ENCODE measurements at regions not wholly inside any gene's neighbourhood (a gene's known extent, or its start where the extent isn't known, plus 50 kb on each side); places are given as distances from the start of the nearest gene placed in this dataset.
"Not testable (repeated sequence)": the region's sequence is repeated elsewhere in the genome, so short reads cannot be mapped to it uniquely, and the experiment has no call there.

- WGBS, 2 experiments (ENCODE audit: insufficient coverage in 2 of 2) = 76 to 94% methylated on average over 2 to 3 of the region's 3 CpGs
- not testable (repeated sequence) for H3K36me3 ChIP-seq (ENCODE audit: control insufficient read depth, insufficient read depth, low read length); H3K9me3 ChIP-seq (ENCODE audit: control insufficient read depth, low read length); H3K27ac ChIP-seq (ENCODE audit: low read depth, low read length, severe bottlenecking); H3K4me3 ChIP-seq (ENCODE audit: extremely low read depth, insufficient read depth, low read length, poor library complexity, severe bottlenecking)
- H3K4me1 ChIP-seq (ENCODE audit: control insufficient read depth, insufficient read depth, low read length, poor library complexity, severe bottlenecking) = peaks cover 23% of the 10 kb centered on the region
Observed at GRCh38 chr7:121526210-121526609, 130.1 kb upstream of the FAM3C start.

GRCh38 chr7:121525155-121525819 is 129.2 kb upstream of the FAM3C start:
- WGBS, 2 experiments (ENCODE audit: insufficient coverage in 2 of 2) = 90 to 92% methylated on average over 4 of the region's 4 CpGs
- Histone ChIP-seq H3K4me3 (ENCODE audit: extremely low read depth, insufficient read depth, low read length, poor library complexity, severe bottlenecking) (no peak overlapping the region), H3K9me3 (ENCODE audit: control insufficient read depth, low read length) (no peaks in the 10 kb centered on the region), H3K36me3 (ENCODE audit: control insufficient read depth, insufficient read depth, low read length) (no peaks in the 10 kb centered on the region), H3K4me1 (ENCODE audit: control insufficient read depth, insufficient read depth, low read length, poor library complexity, severe bottlenecking) (peaks cover 15% of the 10 kb centered on the region), H3K27ac (ENCODE audit: low read depth, low read length, severe bottlenecking) (no peak overlapping the region)

GRCh38 chr7:121521711-121522400 is 125.7 kb upstream of the FAM3C start:
- Histone ChIP-seq H3K4me1 (ENCODE audit: control insufficient read depth, insufficient read depth, low read length, poor library complexity, severe bottlenecking) (peaks cover 6% of the 10 kb centered on the region), H3K9me3 (ENCODE audit: control insufficient read depth, low read length) (no peaks in the 10 kb centered on the region), H3K4me3 (ENCODE audit: extremely low read depth, insufficient read depth, low read length, poor library complexity, severe bottlenecking) (no peak overlapping the region), H3K27ac (ENCODE audit: low read depth, low read length, severe bottlenecking) (no peak overlapping the region), H3K36me3 (ENCODE audit: control insufficient read depth, insufficient read depth, low read length) (no peaks in the 10 kb centered on the region)
- 86 to 100% methylated on average over 1 of the region's 3 CpGs for WGBS, 2 experiments (ENCODE audit: insufficient coverage in 2 of 2)

- Histone ChIP-seq H3K27ac (ENCODE audit: low read depth, low read length, severe bottlenecking) (no peak overlapping the region), H3K4me3 (ENCODE audit: extremely low read depth, insufficient read depth, low read length, poor library complexity, severe bottlenecking) (no peak overlapping the region), H3K9me3 (ENCODE audit: control insufficient read depth, low read length) (no peaks in the 10 kb centered on the region), H3K36me3 (ENCODE audit: control insufficient read depth, insufficient read depth, low read length) (no peaks in the 10 kb centered on the region), H3K4me1 (ENCODE audit: control insufficient read depth, insufficient read depth, low read length, poor library complexity, severe bottlenecking) (peaks cover 6% of the 10 kb centered on the region)
- WGBS, 2 experiments (ENCODE audit: insufficient coverage in 2 of 2) = no CpG with 5 or more reads among the region's 1 CpG
Observed at GRCh38 chr7:121520911-121521310, 124.8 kb upstream of the FAM3C start.

GRCh38 chr7:121519548-121520521 is 123.7 kb upstream of the FAM3C start:
- no peaks in the 10 kb centered on the region for H3K9me3 ChIP-seq (ENCODE audit: control insufficient read depth, low read length)
- 90 to 92% methylated on average over 6 of the region's 10 CpGs for WGBS, 2 experiments (ENCODE audit: insufficient coverage in 2 of 2)
- H3K36me3 ChIP-seq (ENCODE audit: control insufficient read depth, insufficient read depth, low read length) = no peaks in the 10 kb centered on the region
- peak overlapping the region; percentile 8 for H3K27ac ChIP-seq (ENCODE audit: low read depth, low read length, severe bottlenecking)
- peaks cover 6% of the 10 kb centered on the region for H3K4me1 ChIP-seq (ENCODE audit: control insufficient read depth, insufficient read depth, low read length, poor library complexity, severe bottlenecking)
- no peak overlapping the region for H3K4me3 ChIP-seq (ENCODE audit: extremely low read depth, insufficient read depth, low read length, poor library complexity, severe bottlenecking)

GRCh38 chr7:121517591-121517990 is 121.5 kb upstream of the FAM3C start:
- Histone ChIP-seq H3K4me1 (ENCODE audit: control insufficient read depth, insufficient read depth, low read length, poor library complexity, severe bottlenecking) (peaks cover 6% of the 10 kb centered on the region), H3K4me3 (ENCODE audit: extremely low read depth, insufficient read depth, low read length, poor library complexity, severe bottlenecking) (no peak overlapping the region), H3K36me3 (ENCODE audit: control insufficient read depth, insufficient read depth, low read length) (no peaks in the 10 kb centered on the region), H3K27ac (ENCODE audit: low read depth, low read length, severe bottlenecking) (no peak overlapping the region), H3K9me3 (ENCODE audit: control insufficient read depth, low read length) (no peaks in the 10 kb centered on the region)
- WGBS, 2 experiments (ENCODE audit: insufficient coverage in 2 of 2) = 89 to 98% methylated on average over 2 of the region's 2 CpGs

- WGBS, 2 experiments (ENCODE audit: insufficient coverage in 2 of 2) = 90 to 100% methylated on average over 1 of the region's 1 CpG
- Histone ChIP-seq H3K36me3 (ENCODE audit: control insufficient read depth, insufficient read depth, low read length) (no peaks in the 10 kb centered on the region), H3K9me3 (ENCODE audit: control insufficient read depth, low read length) (peaks cover 5% of the 10 kb centered on the region), H3K4me3 (ENCODE audit: extremely low read depth, insufficient read depth, low read length, poor library complexity, severe bottlenecking) (no peak overlapping the region), H3K27ac (ENCODE audit: low read depth, low read length, severe bottlenecking) (no peak overlapping the region), H3K4me1 (ENCODE audit: control insufficient read depth, insufficient read depth, low read length, poor library complexity, severe bottlenecking) (peaks cover 4% of the 10 kb centered on the region)
Observed at GRCh38 chr7:121516821-121517220, 120.7 kb upstream of the FAM3C start.

GRCh38 chr7:121515630-121516401 is 119.7 kb upstream of the FAM3C start:
- no peak overlapping the region for H3K27ac ChIP-seq (ENCODE audit: low read depth, low read length, severe bottlenecking)
- no peaks in the 10 kb centered on the region for H3K4me1 ChIP-seq (ENCODE audit: control insufficient read depth, insufficient read depth, low read length, poor library complexity, severe bottlenecking)
- peaks cover 14% of the 10 kb centered on the region for H3K9me3 ChIP-seq (ENCODE audit: control insufficient read depth, low read length)
- H3K4me3 ChIP-seq (ENCODE audit: extremely low read depth, insufficient read depth, low read length, poor library complexity, severe bottlenecking) = no peak overlapping the region
- H3K36me3 ChIP-seq (ENCODE audit: control insufficient read depth, insufficient read depth, low read length) = no peaks in the 10 kb centered on the region
- WGBS, 2 experiments (ENCODE audit: insufficient coverage in 2 of 2) = 89 to 92% methylated on average over 4 to 7 of the region's 7 CpGs

- H3K9me3 ChIP-seq (ENCODE audit: control insufficient read depth, low read length) = peaks cover 20% of the 10 kb centered on the region
- WGBS, 2 experiments (ENCODE audit: insufficient coverage in 2 of 2) = 67% methylated on average over 1 of the region's 2 CpGs; no CpG with 5 or more reads in 1 of the 2 experiments
- no peak overlapping the region for H3K27ac ChIP-seq (ENCODE audit: low read depth, low read length, severe bottlenecking)
- H3K4me1 ChIP-seq (ENCODE audit: control insufficient read depth, insufficient read depth, low read length, poor library complexity, severe bottlenecking) = no peaks in the 10 kb centered on the region
- no peaks in the 10 kb centered on the region for H3K36me3 ChIP-seq (ENCODE audit: control insufficient read depth, insufficient read depth, low read length)
- no peak overlapping the region for H3K4me3 ChIP-seq (ENCODE audit: extremely low read depth, insufficient read depth, low read length, poor library complexity, severe bottlenecking)
Observed at GRCh38 chr7:121515229-121515628, 119.1 kb upstream of the FAM3C start.

- no peaks in the 10 kb centered on the region for H3K4me1 ChIP-seq (ENCODE audit: control insufficient read depth, insufficient read depth, low read length, poor library complexity, severe bottlenecking)
Observed at GRCh38 chr7:121513105-121513504, 117.0 kb upstream of the FAM3C start.

More at GRCh38 chr7:121513105-121513504, 117.0 kb upstream of the FAM3C start:
- Histone ChIP-seq H3K27ac (ENCODE audit: low read depth, low read length, severe bottlenecking) (no peak overlapping the region), H3K4me3 (ENCODE audit: extremely low read depth, insufficient read depth, low read length, poor library complexity, severe bottlenecking) (no peak overlapping the region), H3K36me3 (ENCODE audit: control insufficient read depth, insufficient read depth, low read length) (no peaks in the 10 kb centered on the region), H3K9me3 (ENCODE audit: control insufficient read depth, low read length) (peaks cover 31% of the 10 kb centered on the region)
- no CpG with 5 or more reads among the region's 1 CpG for WGBS, 2 experiments (ENCODE audit: insufficient coverage in 2 of 2)

All from mesodermal cell (in vitro differentiated cells).